Esophagus muscularis mucosa (tissue), 4 donors: ENCODE measurements at regions not wholly inside any gene's neighbourhood (a gene's known extent, or its start where the extent isn't known, plus 50 kb on each side); places are given as distances from the start of the nearest gene placed in this dataset.

Experiments used
- DNase-seq: peaks from one replicate; pipeline ENCODE4 v3.0.0-alpha.2; 2017; ENCODE audit errors: extremely low spot score
- H3K27ac ChIP-seq, 4 donors: fragments of 200-600 bp; sonication (generic); replicated peaks in 1 of 4; 1 replicate in 3 of 4; 2 replicates in 1 of 4; pipeline ENCODE4 v1.5.1; 2016 to 2019; ENCODE audit warnings: mild to moderate bottlenecking in 1 of 4
- H3K27me3 ChIP-seq, 4 donors: fragments of 200-600 bp; sonication (generic); one replicate each; pipeline versions ENCODE4 v1.5.1 to v1.6.0; 2016 to 2019
- H3K36me3 ChIP-seq, 4 donors: fragments of 200-600 bp; sonication (generic); one replicate each; pipeline ENCODE4 v1.5.1; 2016 to 2019
- H3K4me1 ChIP-seq, 4 donors: fragments of 200-600 bp; sonication (generic); one replicate each; pipeline ENCODE4 v1.5.1; 2016 to 2019
- H3K4me3 ChIP-seq, 4 donors: fragments of 200-600 bp; sonication (generic); 1 replicate in 2 of 4; 2 replicates in 2 of 4; pipeline ENCODE4 v1.5.1; 2016 to 2019; ENCODE audit warnings: mild to moderate bottlenecking in 4 of 4, moderate library complexity in 1 of 4
- H3K9me3 ChIP-seq, 4 donors: fragments of 200-600 bp; sonication (generic); 1 replicate in 3 of 4; 2 replicates in 1 of 4; pipeline ENCODE4 v1.5.1; 2016 to 2019
- EP300 ChIP-seq: sonication (generic); formaldehyde crosslinking; IDR thresholded peaks from one replicate; pipeline ENCODE4 v1.6.1; 2017; ENCODE audit warnings: antibody characterized with exemption
- POLR2A ChIP-seq: fragments of 450-650 bp; IDR thresholded peaks from one replicate; pipeline ENCODE4 v1.6.1; 2017; ENCODE audit warnings: antibody characterized with exemption, moderate library complexity, mild to moderate bottlenecking, low read depth
- POLR2AphosphoS5 ChIP-seq, 2 donors: sonication (generic); formaldehyde crosslinking; IDR thresholded peaks; one replicate each; pipeline ENCODE4 v1.6.1; 2017; ENCODE audit warnings: antibody characterized with exemption in 2 of 2
- WGBS: methylation state at CpG from one replicate; pipeline ENCODE4 v1.1.5; 2018; 5-methylcytosine and 5-hydroxymethylcytosine counted together
- intact Hi-C: fragments of 100-400 bp; cut with DNase I; formaldehyde crosslinking; loops from one replicate; pipeline ENCODE4 v1.15.1; 2023
- TF ChIP-seq, protein P1 (sequence below), 3 experiments: fragments of 200-600 bp in 2 of 3; fragments of 450-650 bp in 1 of 3; sonication (generic) in 2 of 3; IDR thresholded peaks; one replicate each; pipeline ENCODE4 v1.5.1; 2017 to 2019; ENCODE audit warnings: antibody characterized with exemption in 3 of 3, mild to moderate bottlenecking in 2 of 3, moderate library complexity in 1 of 3

DNA sequence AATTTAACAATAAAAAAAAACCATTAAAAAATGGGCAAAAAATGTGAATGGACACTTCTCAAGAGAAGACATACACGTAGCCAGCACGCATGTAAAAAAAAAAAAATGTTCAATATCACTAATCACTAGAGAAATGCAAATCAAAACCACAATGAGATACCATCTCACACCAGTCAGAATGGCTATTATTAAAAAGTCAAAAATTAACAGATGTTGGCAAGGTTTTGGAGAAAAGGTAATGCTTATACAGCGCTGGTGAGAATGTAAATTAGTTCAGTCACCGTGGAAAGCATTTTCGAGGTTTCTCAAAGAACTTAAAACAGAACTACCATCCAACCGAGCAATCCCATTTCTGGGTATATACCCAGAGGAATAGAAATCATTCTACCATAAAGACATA is 1091.5 kb upstream of the B3GALT2 start:
- H3K36me3 ChIP-seq: no peaks in the 10 kb centered on the region
- TF ChIP-seq POLR2A: no peak
- TF ChIP-seq, protein P1, sequence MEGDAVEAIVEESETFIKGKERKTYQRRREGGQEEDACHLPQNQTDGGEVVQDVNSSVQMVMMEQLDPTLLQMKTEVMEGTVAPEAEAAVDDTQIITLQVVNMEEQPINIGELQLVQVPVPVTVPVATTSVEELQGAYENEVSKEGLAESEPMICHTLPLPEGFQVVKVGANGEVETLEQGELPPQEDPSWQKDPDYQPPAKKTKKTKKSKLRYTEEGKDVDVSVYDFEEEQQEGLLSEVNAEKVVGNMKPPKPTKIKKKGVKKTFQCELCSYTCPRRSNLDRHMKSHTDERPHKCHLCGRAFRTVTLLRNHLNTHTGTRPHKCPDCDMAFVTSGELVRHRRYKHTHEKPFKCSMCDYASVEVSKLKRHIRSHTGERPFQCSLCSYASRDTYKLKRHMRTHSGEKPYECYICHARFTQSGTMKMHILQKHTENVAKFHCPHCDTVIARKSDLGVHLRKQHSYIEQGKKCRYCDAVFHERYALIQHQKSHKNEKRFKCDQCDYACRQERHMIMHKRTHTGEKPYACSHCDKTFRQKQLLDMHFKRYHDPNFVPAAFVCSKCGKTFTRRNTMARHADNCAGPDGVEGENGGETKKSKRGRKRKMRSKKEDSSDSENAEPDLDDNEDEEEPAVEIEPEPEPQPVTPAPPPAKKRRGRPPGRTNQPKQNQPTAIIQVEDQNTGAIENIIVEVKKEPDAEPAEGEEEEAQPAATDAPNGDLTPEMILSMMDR (IDR thresholded peaks at IDR 0.05): no peak
- TF ChIP-seq EP300: no peak
- TF ChIP-seq POLR2AphosphoS5 (IDR thresholded peaks at IDR 0.05): no peak
- WGBS: 92% methylated on average over 6 of the region's 6 CpGs
- DNase-seq: no peak
- intact Hi-C loops: no loop called here
- H3K27me3 ChIP-seq: no peaks in the 10 kb centered on the region
- no peak overlapping the region for H3K4me3 ChIP-seq
- H3K9me3 ChIP-seq: no peaks in the 10 kb centered on the region
- H3K27ac ChIP-seq: no peak overlapping the region
- no peaks in the 10 kb centered on the region for H3K4me1 ChIP-seq

DNA sequence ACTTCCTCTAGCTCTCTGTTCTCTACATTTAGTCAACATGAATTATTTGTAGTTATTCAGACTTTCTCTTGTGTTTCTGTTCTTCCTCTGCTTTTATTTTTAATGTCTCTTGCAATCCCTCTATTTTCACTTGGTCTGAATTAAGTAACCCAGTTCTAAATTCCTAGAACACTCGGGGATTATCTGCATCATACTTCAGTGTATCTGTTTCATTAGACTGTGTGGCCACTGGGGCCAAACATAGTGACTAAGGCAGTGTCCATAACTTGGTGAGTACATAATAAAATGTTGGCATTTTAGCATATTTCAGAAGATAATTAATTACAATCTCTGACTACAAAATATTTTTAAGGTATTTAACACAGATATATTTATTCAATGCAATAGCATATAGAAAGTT is 1087.2 kb upstream of the B3GALT2 start:
- WGBS: 75% methylated on average over 1 of the region's 1 CpG
- Histone ChIP-seq H3K36me3 (no peaks in the 10 kb centered on the region), H3K27ac (no peak overlapping the region), H3K4me1 (no peaks in the 10 kb centered on the region), H3K4me3 (no peak overlapping the region), H3K27me3 (no peaks in the 10 kb centered on the region), H3K9me3 (no peaks in the 10 kb centered on the region)
- intact Hi-C loops: no loop called here
- no peak for DNase-seq
- TF ChIP-seq POLR2A: no peak

DNA sequence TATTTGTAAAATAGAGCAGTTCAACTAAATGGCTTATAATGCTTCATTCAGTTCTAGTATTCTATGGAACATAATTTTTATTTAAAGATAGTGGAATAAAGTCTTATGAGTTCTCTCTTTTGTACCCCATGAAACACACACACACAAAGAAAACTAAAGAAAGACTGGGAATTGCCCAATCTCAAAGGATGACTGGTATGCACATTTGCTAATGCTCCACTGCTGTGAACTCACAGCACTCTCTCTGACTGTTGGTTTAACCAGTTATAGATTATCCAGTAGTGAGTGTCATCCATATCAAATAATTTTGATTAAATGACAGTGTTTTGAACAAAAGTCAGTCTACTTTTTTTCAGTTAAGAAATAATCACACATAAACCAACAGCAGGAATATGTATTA is 1082.4 kb upstream of the B3GALT2 start:
- Histone ChIP-seq H3K27ac (no peak overlapping the region), H3K27me3 (no peaks in the 10 kb centered on the region), H3K9me3 (no peaks in the 10 kb centered on the region), H3K4me1 (no peaks in the 10 kb centered on the region), H3K36me3 (no peaks in the 10 kb centered on the region), H3K4me3 (no peak overlapping the region)
- DNase-seq: no peak
- intact Hi-C loops: no loop called here
- TF ChIP-seq EP300: no peak
- TF ChIP-seq POLR2AphosphoS5 (IDR thresholded peaks at IDR 0.05): no peak
- TF ChIP-seq, protein P1 (IDR thresholded peaks at IDR 0.05): no peak
- TF ChIP-seq POLR2A: no peak

DNA sequence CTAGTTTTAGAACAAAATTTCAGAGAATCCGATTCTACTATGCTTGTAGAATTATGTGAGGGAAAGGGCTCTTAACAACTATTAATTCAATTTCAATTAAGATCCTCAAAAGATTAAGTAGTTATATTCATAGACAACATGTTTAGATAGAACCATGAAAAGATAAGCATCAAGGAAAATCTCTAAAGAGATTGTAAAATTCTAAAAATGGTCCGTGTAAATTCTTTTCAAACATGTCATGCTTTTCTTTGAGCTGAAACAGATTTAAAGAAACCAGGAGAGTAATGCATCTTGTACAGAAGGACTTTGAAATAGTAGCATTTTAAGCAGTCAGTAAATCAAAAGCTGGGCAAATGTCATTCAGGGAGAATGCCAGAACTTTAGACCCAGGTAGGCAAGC is 1080.6 kb upstream of the B3GALT2 start:
- Histone ChIP-seq H3K27me3 (no peaks in the 10 kb centered on the region), H3K4me1 (no peaks in the 10 kb centered on the region), H3K4me3 (no peak overlapping the region), H3K9me3 (no peaks in the 10 kb centered on the region), H3K27ac (no peak overlapping the region), H3K36me3 (no peaks in the 10 kb centered on the region)
- DNase-seq: no peak
- WGBS: 66% methylated on average over 2 of the region's 2 CpGs
- intact Hi-C loops: no loop called here
- TF ChIP-seq POLR2AphosphoS5 (IDR thresholded peaks at IDR 0.05) (no peak), POLR2A (no peak), EP300 (no peak)
- TF ChIP-seq, protein P1 (IDR thresholded peaks at IDR 0.05): no peak

DNA sequence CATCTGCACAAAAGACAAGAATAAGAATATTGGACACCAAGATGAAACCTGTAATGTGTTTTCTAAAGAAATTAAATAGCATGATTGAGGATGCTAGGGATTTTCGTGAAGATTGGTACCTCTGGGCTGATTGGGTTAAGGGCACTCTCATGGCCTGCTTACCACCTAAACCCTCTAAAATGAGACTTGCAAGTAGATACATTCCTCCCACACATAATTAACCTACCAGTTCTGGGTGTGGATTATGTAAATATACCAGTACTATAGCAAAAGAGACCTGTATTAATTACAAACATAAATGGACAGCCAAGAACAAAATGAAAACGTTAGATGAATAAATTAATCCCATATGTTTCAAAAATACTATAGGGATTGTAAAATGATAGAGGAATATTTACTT is 1069.6 kb upstream of the B3GALT2 start:
- Histone ChIP-seq H3K27me3 (no peaks in the 10 kb centered on the region), H3K9me3 (no peaks in the 10 kb centered on the region), H3K4me3 (no peak overlapping the region), H3K4me1 (no peaks in the 10 kb centered on the region), H3K27ac (no peak overlapping the region), H3K36me3 (no peaks in the 10 kb centered on the region)
- no peak for DNase-seq
- TF ChIP-seq POLR2AphosphoS5 (IDR thresholded peaks at IDR 0.05) (no peak), EP300 (no peak), POLR2A (no peak)
- TF ChIP-seq, protein P1 (IDR thresholded peaks at IDR 0.05): no peak
- WGBS: 68% methylated on average over 2 of the region's 2 CpGs
- intact Hi-C loops: no loop called here
